ENCODE measurements at regions not wholly inside any gene's neighbourhood (a gene's known extent, or its start where the extent isn't known, plus 50 kb on each side); places are given as distances from the start of the nearest gene placed in this dataset.

- DNase-seq = no peak
Measured at GRCh38 chr14:96931751-96932150, 134.6 kb downstream of the VRK1 start.

GRCh38 chr14:96934638-96935330, 137.6 kb downstream of the VRK1 start:
- no peak for DNase-seq

- peak; percentile 12 to 49 (median 27) for DNase-seq
Measured at GRCh38 chr14:96938946-96939345, 141.8 kb downstream of the VRK1 start.

GRCh38 chr14:96940009-96940408, 142.8 kb downstream of the VRK1 start:
- peak in 1 of 4 experiments; percentile 29 for DNase-seq

- no peak for DNase-seq
Measured at GRCh38 chr14:96944297-96944696, 147.1 kb downstream of the VRK1 start.

- DNase-seq = no peak
Measured at GRCh38 chr14:96945721-96946120, 148.5 kb downstream of the VRK1 start.

- DNase-seq = peak; percentile 27 to 70 (median 36)
Measured at GRCh38 chr14:96949594-96949993, 152.4 kb downstream of the VRK1 start.

GRCh38 chr14:96951511-96951910, 154.3 kb downstream of the VRK1 start:
- no peak for DNase-seq

GRCh38 chr14:96953087-96953874, 156.1 kb downstream of the VRK1 start:
- DNase-seq = no peak

- DNase-seq = no peak
Measured at GRCh38 chr14:96953875-96954185, 156.6 kb downstream of the VRK1 start.

- DNase-seq = no peak
Measured at GRCh38 chr14:96956464-96957239, 159.5 kb downstream of the VRK1 start.

- DNase-seq = no peak
Measured at GRCh38 chr14:96958057-96958456, 160.9 kb downstream of the VRK1 start.

- no peak for DNase-seq
Measured at GRCh38 chr14:96959992-96960391, 162.8 kb downstream of the VRK1 start.

GRCh38 chr14:96960598-96961116, 163.5 kb downstream of the VRK1 start:
- DNase-seq = peak in 1 of 4 experiments; percentile 7

- no peak for DNase-seq
Measured at GRCh38 chr14:96961895-96962294, 164.7 kb downstream of the VRK1 start.

- peak; percentile 40 to 77 (median 64) for DNase-seq
Measured at GRCh38 chr14:96962337-96962736, 165.2 kb downstream of the VRK1 start.

GRCh38 chr14:96964726-96965415, 167.7 kb downstream of the VRK1 start:
- DNase-seq = no peak

GRCh38 chr14:96965885-96966595, 168.9 kb downstream of the VRK1 start:
- DNase-seq = no peak

GRCh38 chr14:96975116-96975515, 177.9 kb downstream of the VRK1 start:
- no peak for DNase-seq

GRCh38 chr14:96978525-96979272, 181.5 kb downstream of the VRK1 start:
- no peak for DNase-seq

- no peak for DNase-seq
Measured at GRCh38 chr14:96979611-96980074, 182.5 kb downstream of the VRK1 start.
